GM19395 (cell line): ENCODE measurements at regions not wholly inside any gene's neighbourhood (a gene's known extent, or its start where the extent isn't known, plus 50 kb on each side); places are given as distances from the start of the nearest gene placed in this dataset.
"Not testable (repeated sequence)": the region's sequence is repeated elsewhere in the genome, so short reads cannot be mapped to it uniquely, and the experiment has no call there.

ENCODE experiments used
- ATAC-seq: cut with Tn5 transposase; IDR thresholded peaks from one replicate; pipeline ENCODE4 v1.9.1; 2021; ENCODE audit warnings: mild to moderate bottlenecking, moderate library complexity; ENCODE audit not compliant: unreplicated experiment

DNA sequence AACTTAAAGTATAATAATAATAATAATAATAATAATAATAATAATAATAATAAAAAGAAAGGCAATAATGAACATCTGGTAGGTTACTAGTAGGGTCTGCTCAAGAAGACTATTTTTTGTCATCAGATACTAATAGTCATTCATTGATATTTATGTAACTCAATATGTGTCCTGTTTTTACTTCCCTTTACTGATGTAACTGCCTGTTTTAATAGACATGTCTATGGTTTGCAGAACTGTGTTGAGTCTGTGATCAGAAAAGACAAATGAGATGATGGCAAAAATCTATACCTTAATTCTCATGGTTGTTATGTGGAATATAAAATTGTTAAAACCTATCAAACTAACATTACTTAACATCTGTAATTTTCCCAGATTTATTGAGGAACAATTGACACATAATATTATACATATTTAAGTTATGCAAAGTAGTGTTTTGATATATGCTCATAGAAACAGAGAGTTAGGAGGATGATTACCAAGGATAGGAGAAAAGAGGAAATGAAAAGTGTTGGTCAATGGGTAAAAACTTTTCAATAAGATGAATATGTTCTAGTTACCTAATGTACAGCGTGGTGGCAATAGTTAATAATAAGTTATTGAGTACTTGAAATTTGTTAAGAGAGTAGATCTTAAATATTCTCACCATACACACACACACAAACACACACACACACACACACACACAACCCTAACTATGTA, 699.4 kb downstream of the ZPLD1 start:
- ATAC-seq: peak; percentile 89

GRCh38 chr3:103136621-103137020, 701.8 kb downstream of the ZPLD1 start:
- no peak for ATAC-seq

DNA sequence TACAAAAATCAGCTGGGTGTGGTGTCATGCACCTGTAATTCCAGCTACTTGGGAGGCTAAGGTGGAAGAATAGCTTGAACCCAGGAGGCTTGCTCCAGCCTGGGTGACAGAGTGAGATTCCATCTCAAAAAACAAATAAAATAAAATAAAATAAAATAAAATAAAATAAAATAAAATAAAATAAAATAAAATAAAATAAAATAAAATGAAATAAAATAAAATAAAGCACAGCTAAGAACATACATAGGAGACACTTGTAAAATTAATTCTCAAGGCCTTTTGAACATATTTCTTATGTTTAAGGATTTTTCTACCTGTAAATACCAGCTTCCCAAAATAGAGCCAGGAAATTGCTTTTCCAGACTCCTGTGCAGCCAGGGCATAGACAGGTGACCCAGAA, 703.0 kb downstream of the ZPLD1 start:
- ATAC-seq: no peak

DNA sequence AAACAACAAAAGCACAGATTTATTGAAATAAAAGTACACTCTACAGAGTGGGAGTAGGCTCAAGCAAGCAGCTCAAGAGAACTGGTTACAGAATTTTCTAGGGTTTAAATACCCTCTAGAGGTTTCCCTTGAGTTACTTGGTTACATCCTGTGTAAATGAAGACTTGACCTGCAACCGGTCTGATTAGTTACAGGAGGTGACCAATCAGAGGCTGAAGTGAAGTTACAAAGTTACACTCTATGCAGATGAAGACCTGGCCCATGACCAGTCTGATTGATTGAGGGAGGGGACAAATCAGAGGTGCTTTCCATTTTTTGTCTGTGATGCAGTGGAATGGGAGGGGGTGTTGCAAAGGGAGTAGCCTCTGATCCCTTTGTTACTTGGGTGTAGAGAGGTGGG, 723.4 kb downstream of the ZPLD1 start:
- ATAC-seq: no peak

DNA sequence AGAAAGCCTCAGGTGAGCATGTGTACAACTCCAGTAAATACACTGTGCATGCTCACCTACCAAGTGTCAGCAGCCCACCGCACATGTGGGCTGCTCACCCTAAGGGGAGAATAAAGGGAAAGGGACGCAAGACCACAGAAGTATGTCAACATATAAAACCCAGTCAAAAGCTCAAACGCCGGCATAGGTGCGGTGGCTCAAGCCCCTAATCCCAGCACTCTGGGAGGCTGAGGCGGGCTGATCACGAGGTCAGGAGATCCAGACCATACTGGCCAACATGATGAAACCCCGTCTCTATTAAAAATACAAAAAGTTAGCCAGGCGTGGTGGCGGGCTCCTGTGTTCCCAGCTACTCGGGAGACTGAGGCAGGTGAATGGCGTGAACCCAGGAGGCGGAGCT, 732.1 kb downstream of the ZPLD1 start:
- ATAC-seq: no peak

GRCh38 chr3:103167850-103168249, 733.0 kb downstream of the ZPLD1 start:
- no peak for ATAC-seq

DNA sequence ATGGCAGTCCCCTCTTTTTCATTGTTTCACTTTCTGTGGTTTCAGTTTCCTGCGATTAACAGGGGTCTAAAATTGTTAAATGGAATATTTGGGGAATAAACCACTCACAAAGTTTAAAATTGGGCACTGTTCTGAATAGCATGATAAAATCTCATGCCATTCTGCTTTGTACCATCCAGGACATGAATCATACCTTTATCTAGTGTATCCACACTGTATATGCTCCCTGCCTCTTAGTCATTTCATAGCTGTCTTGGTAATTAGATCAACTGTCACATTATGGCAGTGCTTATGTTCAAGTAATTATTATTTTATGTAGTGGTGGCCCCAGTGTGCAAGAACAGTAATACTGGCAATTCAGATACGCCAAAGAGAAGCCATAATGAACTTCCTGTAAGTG, 734.5 kb downstream of the ZPLD1 start:
- ATAC-seq: no peak

DNA sequence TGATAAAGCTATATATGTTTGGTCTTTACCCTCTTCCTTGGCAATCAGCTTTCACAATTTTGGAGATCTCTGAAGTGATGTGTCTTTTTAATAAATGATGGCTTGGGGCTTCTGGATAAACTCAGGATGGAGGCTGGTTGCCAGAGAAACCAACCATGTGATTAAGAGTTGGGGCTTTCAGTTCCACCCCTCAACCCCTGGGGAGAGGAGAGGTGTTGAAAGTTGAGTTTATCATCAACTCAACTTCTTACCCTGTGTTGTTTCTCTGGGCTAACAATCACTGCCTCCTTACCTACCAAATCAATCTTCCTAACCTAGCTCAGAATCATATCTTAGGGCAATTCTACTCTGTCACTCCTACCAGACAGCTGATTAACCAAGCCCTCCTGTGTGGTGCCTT, 735.8 kb downstream of the ZPLD1 start:
- ATAC-seq: no peak

GRCh38 chr3:103173940-103174339, 739.1 kb downstream of the ZPLD1 start:
- no peak for ATAC-seq

DNA sequence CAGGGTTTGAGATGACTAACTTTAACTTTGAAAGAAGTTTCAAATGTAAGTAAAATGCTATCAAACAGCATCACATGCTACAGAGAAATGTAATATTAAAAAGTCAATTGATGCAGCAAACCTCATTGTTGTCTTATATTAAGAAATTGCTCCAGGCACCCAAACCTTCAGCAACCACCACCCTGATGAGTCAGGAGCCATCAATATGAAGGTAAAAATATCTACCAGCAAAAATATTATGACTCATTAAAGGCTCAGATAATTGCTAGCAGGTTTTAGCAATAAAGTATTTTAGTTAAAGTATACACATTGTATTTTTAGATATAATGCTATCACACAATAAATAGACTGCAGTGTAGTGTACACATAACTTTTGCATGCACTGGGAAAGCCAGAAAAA, 746.3 kb downstream of the ZPLD1 start:
- ATAC-seq: no peak

GRCh38 chr3:103184772-103185171, 750.0 kb downstream of the ZPLD1 start:
- ATAC-seq: no peak

GRCh38 chr3:103189941-103190340, 755.1 kb downstream of the ZPLD1 start:
- ATAC-seq: no peak

DNA sequence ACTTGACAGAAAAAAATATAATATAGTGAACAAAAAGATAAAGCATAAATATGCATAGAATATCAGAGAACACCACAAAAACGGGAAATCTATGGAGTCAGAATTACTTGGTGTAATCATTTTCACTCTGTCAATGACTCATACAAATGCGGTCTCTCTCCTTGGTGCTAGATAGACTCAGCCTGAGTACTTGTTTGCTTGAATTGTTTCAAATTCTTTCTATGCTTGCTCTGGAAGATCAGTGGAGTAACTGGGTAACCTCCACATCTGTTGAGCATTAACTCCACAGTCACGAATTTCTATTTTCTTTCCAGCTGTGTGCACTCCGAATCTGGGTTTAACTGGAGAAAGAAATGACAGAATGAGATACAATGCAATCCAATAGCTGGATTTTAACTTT, 760.4 kb downstream of the ZPLD1 start:
- no peak for ATAC-seq

- no peak for ATAC-seq
Observed at GRCh38 chr3:103203441-103203840, 768.6 kb downstream of the ZPLD1 start.

DNA sequence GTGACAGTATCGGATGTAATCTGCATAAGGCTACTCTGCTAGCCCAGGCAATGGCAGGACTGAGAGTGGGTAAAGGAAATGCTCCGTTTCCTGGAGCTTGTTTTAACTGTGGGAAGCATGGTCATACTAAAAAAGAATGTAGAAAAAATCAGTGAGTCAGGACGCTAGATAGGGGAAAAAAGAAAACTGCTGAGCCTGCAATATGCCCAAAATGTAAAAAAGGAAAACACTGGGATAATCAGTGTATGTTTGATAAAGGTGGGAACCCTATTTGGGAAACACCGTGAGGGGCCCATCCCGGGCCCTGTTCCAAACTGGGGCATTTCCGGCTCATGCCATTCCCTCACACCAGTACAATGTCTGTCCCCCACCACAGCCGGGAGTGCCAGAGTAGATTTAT, 775.8 kb downstream of the ZPLD1 start:
- no peak for ATAC-seq

DNA sequence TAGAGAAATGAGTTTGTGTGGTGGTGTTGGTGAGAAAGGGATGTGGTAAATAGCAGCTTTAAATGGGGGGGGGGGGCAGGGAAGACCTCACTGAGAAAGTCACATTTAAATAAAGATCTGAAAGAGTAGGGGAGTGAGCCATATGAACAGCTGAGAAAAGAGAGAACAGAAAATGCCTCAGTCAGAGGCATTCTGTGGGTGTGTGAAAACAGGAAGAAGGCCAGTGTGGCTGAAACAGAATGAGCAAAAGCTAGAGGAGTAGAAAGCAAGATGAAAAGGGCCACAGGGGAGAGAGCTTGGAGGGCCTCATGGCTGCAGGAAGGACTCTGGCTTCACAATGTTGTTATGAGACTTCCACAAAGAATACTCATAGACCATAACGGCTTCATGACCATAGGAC, 783.3 kb downstream of the ZPLD1 start:
- ATAC-seq: peak; percentile 100

GRCh38 chr3:103218793-103219192, 784.0 kb downstream of the ZPLD1 start:
- ATAC-seq: peak; percentile 30

DNA sequence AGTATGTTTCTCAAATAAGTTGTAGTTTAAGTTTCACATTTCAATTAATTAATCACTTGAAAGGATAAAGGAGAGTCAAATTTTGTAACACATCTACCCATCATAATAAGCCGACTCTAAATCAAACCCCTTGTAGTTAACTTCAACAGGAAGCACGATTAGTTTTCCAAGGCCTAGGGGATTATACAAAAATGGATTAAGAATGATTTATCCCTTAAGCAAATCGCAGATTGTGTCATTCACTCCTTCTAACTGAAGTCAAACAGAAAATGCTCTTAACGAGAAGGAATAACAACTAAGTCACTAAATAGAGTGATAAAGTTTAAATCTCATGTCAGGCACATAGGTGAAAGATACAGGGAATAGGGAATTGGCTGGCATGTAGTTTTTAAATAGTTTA, 792.8 kb downstream of the ZPLD1 start:
- no peak for ATAC-seq

DNA sequence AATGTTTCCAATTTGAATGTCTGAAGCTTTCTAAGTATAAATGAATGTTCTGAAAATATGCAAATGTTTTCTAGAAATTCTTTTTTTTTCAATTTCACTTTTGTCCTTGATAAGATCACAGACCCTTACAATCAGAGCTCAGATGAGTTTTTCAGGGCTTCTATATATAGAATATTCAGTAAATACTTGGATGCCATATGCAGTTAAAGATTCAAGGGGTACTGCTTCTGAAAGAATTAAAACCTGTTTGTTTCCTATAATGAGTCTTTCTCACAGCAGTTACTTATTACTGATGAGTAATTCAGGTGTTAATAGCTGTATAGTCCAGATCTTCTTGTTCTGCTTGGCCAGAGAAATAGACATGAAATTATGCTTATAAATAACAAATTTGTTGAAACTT, 812.6 kb downstream of the ZPLD1 start:
- ATAC-seq: no peak

DNA sequence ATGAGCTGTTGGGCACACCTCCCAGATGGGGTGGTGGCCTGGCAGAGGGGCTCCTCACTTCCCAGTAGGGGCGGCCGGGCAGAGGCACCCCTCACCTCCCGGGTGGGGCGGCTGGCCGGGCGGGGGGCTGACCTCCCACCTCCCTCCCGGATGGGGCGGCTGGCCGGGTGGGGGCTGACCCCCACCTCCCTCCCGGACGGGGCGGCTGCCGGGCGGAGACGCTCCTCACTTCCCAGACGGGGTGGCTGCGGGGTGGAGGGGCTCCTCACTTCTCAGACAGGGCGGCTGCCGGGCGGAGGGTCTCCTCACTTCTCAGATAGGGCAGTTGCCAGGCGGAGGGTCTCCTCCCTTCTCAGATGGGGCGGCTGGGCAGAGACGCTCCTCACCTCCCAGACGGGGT, 820.0 kb downstream of the ZPLD1 start:
- not testable (repeated sequence) for ATAC-seq

DNA sequence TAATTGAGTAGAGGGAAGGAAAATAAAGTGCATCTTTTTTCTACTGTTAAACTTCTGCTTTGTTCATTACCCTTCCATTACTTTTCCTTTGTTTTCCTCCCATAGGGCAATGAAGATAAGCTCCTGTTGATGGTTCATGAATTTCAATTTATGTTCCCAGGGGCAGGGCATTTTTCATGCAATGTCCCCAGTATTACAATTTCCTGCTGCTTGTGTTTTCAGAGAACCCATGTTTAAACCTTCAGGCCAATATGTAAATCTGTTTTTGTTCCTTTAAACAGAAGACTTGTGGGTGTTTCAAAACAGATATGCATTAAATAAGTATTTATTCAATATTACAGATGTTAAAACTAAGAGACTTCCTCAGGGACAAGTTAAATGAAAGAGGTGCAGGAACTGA, 834.5 kb downstream of the ZPLD1 start:
- ATAC-seq: no peak

GRCh38 chr3:103271575-103271974, 836.8 kb downstream of the ZPLD1 start:
- no peak for ATAC-seq

- ATAC-seq: no peak
Observed at GRCh38 chr3:103295974-103296570, 861.3 kb downstream of the ZPLD1 start.
